Kidney (tissue), 13 donors: ENCODE measurements at regions not wholly inside any gene's neighbourhood (a gene's known extent, or its start where the extent isn't known, plus 50 kb on each side); places are given as distances from the start of the nearest gene placed in this dataset.

ENCODE experiments used
- DNase-seq, 5 donors: peaks; one replicate each; pipeline ENCODE4 v3.0.0-alpha.2; 2013 to 2020
- FAIRE-seq: peaks from 2 replicates; lab custom pipeline; 2012; peaks lifted over from hg19 to GRCh38; lab: Jason Lieb, UNC
- H3K27ac ChIP-seq, 2 donors: one replicate each; pipeline ENCODE4 v1.7.0; 2013; ENCODE audit warnings: low read depth in 2 of 2, low read length in 2 of 2, inconsistent platforms in 1 of 2
- H3K27me3 ChIP-seq: one replicate; pipeline ENCODE4 v1.7.1; 2013; ENCODE audit warnings: low read length, inconsistent platforms; ENCODE audit not compliant: control insufficient read depth, insufficient read depth
- H3K36me3 ChIP-seq, 3 donors: one replicate each; pipeline versions ENCODE4 v1.7.0 to v1.7.1; 2013; ENCODE audit warnings: low read length in 3 of 3, control low read depth in 1 of 3, inconsistent platforms in 1 of 3; ENCODE audit not compliant: insufficient read depth in 3 of 3, control insufficient read depth in 2 of 3
- H3K4me1 ChIP-seq, 3 donors: one replicate each; pipeline versions ENCODE4 v1.7.0 to v1.7.1; 2013; ENCODE audit warnings: low read length in 3 of 3, inconsistent platforms in 1 of 3, low read depth in 1 of 3; ENCODE audit not compliant: control insufficient read depth in 2 of 3, insufficient read depth in 2 of 3
- H3K4me3 ChIP-seq, 3 donors: one replicate each; pipeline versions ENCODE4 v1.7.0 to v1.8.1; 2013; ENCODE audit warnings: low read length in 3 of 3, control low read depth in 1 of 3, inconsistent platforms in 1 of 3
- H3K9ac ChIP-seq, 3 donors: one replicate each; pipeline versions ENCODE4 v1.7.0 to v1.7.1; 2013; ENCODE audit warnings: low read length in 3 of 3, control low read depth in 1 of 3, inconsistent platforms in 1 of 3
- H3K9me3 ChIP-seq, 3 donors: one replicate each; pipeline versions ENCODE4 v1.7.0 to v1.7.1; 2013; ENCODE audit warnings: low read length in 3 of 3, control low read depth in 1 of 3, inconsistent platforms in 1 of 3; ENCODE audit not compliant: control insufficient read depth in 2 of 3, insufficient read depth in 1 of 3
- CTCF ChIP-seq: IDR thresholded peaks from 3 replicates; pipeline ENCODE4 v1.5.1; 2012; ENCODE audit warnings: mild to moderate bottlenecking, moderate library complexity, borderline replicate concordance; ENCODE audit not compliant: insufficient read depth; ENCODE audit errors: extremely low read depth
- intact Hi-C: fragments of 100-400 bp; cut with DNase I; formaldehyde crosslinking; loops from one replicate; pipeline ENCODE4 v1.11.1; 2022
- donor health status: control.
- donor health status: control.
- donor health status: control.
- donor health status: control.
- donor health status: control.
- donor health status: DM: yes; HTN: yes; CAD: no.
- donor health status: Normal renal cell carcinoma (clear cell type).

- intact Hi-C loops: no loop called here
- Histone ChIP-seq H3K27me3 (no peaks in the 10 kb centered on the region), H3K4me1 (no peaks in the 10 kb centered on the region), H3K9ac (no peak overlapping the region), H3K36me3 (no peaks in the 10 kb centered on the region), H3K9me3 (peaks cover 0 to 3% (median 0%) of the 10 kb centered on the region in 3 donors), H3K4me3 (no peak overlapping the region), H3K27ac (no peak overlapping the region)
- peak in 4 of 5 donors; percentile 21 to 54 (median 45) for DNase-seq
- FAIRE-seq: no peak
- no peak for TF ChIP-seq CTCF
These were observed 55.7 kb upstream of the JCAD start for GRCh38 chr10:30114881-30115625.

- Histone ChIP-seq H3K36me3 (no peaks in the 10 kb centered on the region), H3K9ac (no peak overlapping the region), H3K9me3 (peaks cover 0 to 3% (median 0%) of the 10 kb centered on the region in 3 donors), H3K27ac (no peak overlapping the region), H3K4me1 (no peaks in the 10 kb centered on the region), H3K4me3 (no peak overlapping the region), H3K27me3 (no peaks in the 10 kb centered on the region)
- intact Hi-C loops: no loop called here
- no peak for DNase-seq
- no peak for TF ChIP-seq CTCF
- FAIRE-seq: no peak
These were observed 55.0 kb upstream of the JCAD start for GRCh38 chr10:30114401-30114800.

GRCh38 chr10:30111340-30112022, 52.1 kb upstream of the JCAD start:
- Histone ChIP-seq H3K36me3 (no peaks in the 10 kb centered on the region), H3K27ac (no peak overlapping the region), H3K4me3 (no peak overlapping the region), H3K9me3 (no peaks in the 10 kb centered on the region), H3K27me3 (no peaks in the 10 kb centered on the region), H3K4me1 (no peaks in the 10 kb centered on the region), H3K9ac (no peak overlapping the region)
- DNase-seq (peak in 1 of 5 donors; percentile 32), FAIRE-seq (no peak)
- intact Hi-C loops: no loop called here
- no peak for TF ChIP-seq CTCF
